H4 (cell line): ENCODE measurements at regions not wholly inside any gene's neighbourhood (a gene's known extent, or its start where the extent isn't known, plus 50 kb on each side); places are given as distances from the start of the nearest gene placed in this dataset.
"Not testable (repeated sequence)": the region's sequence is repeated elsewhere in the genome, so short reads cannot be mapped to it uniquely, and the experiment has no call there.

Source experiments
- DNase-seq: peaks from one replicate; pipeline ENCODE4 v3.0.0-alpha.2; 2015; ENCODE audit warnings: low spot score

DNA sequence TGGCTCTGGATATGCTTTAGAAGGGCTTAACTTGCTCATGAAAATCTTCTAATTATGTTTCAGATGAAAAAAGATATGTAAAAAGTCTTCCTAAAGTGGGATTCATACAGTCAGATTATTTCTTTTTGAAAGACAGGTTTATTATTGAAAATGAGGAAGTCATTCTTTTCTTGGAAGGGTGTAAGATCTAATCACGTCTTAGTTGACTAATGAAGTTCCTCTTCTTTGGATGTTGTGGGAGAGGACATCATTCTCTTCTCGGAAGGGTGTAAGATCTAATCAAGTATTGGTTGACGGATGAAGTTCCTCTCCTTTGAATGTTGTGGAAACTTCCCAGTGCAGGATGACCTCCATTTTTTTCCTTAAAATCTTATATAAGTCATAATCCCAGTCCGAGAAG, 74.9 kb downstream of the ALG10 start:
- no peak for DNase-seq

DNA sequence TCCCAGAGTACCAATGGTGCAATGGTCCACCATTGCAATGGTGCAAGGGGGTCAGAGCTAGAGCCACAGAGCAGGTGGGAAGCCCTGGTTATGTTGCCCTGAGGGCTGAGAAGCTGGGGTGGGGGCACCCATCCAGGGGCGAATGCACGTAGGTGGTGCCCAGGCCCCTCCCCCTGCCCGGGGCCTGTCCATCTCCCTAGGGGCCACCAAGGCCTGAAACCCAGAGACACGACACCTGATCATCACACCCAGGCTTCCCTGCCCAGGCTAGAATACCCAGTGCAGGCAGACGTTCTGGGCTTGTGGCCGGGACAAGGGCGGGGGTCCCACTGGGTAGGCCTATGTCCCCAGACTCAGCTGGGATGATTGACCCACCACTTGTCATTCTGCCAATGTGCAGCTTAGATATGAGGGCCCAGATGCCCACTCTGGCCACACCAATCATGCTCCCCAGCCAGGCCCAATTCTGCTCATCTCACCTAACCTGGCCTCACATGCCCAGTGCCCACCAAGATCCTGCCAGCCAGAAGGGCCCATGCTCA, 83.2 kb downstream of the ALG10 start:
- DNase-seq = no peak

DNA sequence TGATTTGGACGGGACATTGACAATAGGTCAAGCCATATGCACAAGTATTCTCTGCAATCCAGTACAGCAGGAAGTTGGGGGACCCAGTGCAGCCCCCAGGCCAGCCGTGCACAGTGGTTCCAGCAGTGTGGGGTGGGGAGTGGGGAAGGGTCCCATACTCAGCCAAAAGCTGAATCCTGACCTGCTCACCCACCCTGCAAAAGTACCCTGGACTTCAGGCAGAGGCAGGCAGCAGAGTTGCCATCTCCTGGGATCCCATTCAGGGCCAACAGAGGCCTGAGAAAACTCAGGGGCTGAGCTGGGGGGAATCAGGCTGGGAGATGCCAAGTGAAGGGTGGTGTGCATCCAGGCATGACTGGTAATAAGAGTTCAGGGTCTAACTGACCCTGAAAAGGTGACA, 83.9 kb downstream of the ALG10 start:
- no peak for DNase-seq

DNA sequence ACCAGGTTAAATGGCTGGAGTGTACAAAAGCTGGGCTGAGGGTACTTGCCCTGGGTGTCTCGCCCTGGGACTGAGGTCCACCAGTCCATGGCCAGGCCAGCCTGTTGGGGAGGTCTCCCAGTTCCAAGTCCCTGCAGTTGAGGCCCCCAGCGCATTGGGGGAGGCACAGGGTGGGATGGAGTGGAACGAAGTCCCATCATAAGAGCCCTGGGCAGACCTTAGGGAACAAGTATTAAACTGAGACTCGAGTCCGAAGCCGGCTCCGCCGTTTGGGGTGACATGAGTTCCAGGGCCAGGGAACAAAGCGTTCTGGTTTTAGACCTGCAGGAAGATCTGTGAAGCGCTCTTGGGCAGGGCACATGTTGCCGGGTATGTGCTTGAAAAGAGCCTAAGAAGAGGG, 84.7 kb downstream of the ALG10 start:
- no peak for DNase-seq

- no peak for DNase-seq
Measured at GRCh38 chr12:34107781-34108404, 85.6 kb downstream of the ALG10 start.

DNA sequence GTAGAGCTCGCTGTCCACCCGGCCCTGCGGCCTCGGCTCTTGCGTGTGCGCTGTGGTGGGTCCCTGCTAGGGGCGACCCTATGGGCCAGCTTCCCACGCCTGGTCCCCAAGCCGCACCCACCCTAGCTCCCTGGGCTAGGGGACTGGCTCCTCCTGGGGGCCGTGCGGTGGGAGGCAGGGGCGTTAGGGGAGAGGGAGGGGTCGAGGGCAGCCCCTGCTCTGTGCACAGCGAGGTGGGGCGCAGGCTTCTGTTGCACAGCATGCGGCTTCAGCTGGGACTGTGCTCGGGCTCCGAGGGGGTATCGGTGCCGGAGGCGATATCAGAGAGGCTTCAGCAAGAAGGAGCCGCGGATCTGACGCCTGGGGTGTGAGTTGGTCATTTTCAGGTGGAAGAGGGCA, 86.1 kb downstream of the ALG10 start:
- DNase-seq = no peak

DNA sequence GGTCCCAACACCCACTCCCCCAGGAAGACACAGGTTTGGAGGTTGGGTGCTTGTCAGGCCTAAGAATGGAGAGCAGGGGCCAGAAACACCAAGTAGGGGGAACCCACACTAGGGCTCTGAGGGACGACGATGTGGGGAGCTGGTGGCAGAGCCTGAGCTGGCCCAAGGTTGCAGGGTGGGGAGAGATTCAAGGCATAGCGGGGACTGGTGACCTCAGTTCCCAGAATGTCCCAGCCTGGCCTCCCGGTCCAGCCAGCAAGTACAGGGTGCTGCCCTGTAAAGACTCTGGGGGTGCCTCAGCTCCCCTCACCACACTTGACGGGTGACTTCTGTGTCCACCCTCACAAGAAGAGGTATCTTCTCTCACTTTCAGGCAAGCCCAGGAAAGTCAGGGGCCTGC, 86.7 kb downstream of the ALG10 start:
- no peak for DNase-seq

DNA sequence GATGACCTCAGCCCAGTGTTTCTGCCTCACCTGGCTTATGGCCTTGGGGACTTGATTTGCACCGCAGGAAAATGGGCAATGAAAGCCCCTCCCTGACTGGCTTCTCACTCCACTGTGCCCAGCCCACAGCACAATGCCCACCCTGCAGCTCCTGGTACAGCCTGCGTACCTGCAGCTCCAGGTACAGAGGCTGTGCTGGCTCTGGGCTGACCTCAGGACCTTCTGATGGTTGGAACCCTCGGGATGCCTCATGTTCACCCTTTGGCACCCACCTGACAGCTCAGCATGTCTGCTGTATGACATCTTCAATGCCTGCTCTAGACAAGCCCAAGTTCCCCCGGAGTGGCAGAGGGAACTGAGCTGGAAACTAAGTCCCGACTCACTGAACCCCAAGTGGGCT, 87.1 kb downstream of the ALG10 start:
- no peak for DNase-seq

DNA sequence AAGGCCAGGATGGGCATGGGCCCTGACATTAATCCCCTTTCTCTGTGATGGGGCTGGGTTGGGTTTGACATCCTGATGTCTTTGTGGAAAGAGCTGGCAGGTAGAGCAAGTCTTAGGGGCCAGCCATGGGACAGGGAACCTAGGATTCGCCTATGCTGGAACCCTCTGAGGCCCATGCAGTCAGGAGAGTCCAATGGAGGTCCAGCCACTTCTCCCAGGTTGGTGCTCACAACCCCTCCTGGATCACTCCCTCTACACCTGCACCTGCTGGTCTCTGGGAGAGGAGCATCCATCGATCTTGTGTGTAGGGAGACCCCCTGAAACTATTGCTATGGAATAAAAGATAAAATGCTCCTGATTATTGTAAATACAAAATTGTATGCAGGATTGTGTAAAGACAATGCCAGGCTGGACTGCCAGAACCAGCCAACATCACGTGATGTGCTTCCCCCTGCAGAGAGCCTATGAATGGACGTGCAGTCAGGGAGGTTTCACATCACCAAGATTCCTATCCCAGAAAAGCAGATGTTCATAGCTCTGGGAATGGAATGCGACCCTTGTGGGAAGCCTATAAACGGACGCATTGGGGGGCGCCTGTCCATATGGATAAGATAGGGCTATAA, 87.7 kb downstream of the ALG10 start:
- DNase-seq = not testable (repeated sequence)

- no peak for DNase-seq
Measured at GRCh38 chr12:34119366-34119765, 97.1 kb downstream of the ALG10 start.

DNA sequence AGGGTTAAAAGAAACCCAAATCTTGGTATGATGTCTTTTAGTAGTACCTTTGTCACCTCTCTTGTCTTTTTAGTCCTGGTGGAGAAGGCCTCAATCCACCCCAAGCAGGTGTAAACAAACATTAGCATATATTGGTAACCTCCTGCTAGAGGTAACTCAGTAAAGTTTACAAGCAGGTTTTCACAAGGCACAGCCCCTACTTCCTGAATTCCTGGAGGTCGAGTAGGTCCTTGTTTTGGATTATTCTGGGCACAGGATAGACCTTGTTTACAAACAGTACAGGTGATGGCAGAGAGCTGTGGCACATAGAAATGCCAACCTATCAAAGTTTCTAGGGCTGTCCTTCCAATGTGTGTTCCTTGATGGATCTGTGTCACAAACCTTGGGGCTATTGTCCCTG, 99.1 kb downstream of the ALG10 start:
- DNase-seq = no peak

DNA sequence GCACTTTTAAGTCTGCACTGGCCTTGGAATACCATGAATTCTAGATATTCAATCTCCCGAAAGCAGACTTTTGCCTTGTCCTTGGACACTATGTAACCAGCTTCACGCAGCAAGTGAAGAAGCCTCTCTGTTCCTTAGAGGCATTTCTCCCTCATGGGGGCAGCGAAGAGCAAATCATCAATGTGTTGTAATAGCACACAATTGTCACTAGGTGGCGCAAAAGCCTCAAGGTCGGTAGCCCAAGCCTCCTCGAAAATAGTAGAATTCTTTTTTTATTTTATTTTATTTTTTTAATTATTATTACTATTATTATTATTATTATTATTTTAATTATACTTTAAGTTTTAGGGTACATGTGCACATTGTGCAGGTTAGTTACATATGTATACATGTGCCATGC, 100.8 kb downstream of the ALG10 start:
- DNase-seq = peak; percentile 21

DNA sequence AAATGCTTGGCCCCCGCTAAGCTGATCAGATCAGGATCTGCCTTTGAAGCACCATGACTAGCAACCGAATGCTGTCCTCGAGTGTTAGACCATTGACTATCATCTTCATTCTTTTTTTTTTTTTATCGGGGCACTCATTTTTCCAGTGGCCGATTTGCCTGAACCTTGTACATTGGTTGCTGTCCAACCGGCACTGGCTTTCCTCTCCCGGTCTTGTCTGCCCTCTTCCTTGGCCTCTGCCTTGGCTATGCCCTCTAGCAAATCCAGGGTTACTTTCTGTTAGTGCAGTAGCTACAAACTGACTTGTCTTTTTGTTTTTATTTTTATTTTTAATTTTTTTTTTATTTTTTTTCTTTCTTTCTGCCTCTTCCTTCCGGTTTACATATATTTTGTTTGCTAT, 102.3 kb downstream of the ALG10 start:
- DNase-seq = no peak

- peak; percentile 22 for DNase-seq
Measured at GRCh38 chr12:34126239-34126641, 103.9 kb downstream of the ALG10 start.

GRCh38 chr12:34126805-34127204, 104.5 kb downstream of the ALG10 start:
- no peak for DNase-seq

GRCh38 chr12:34127379-34127778, 105.1 kb downstream of the ALG10 start:
- not testable (repeated sequence) for DNase-seq

GRCh38 chr12:34142430-34142829, 120.1 kb downstream of the ALG10 start:
- no peak for DNase-seq

GRCh38 chr12:34151019-34151418, 128.7 kb downstream of the ALG10 start:
- DNase-seq = no peak

GRCh38 chr12:34163443-34163842, 141.1 kb downstream of the ALG10 start:
- no peak for DNase-seq

GRCh38 chr12:34166427-34167060, 144.2 kb downstream of the ALG10 start:
- DNase-seq = no peak

GRCh38 chr12:34168507-34168906, 146.2 kb downstream of the ALG10 start:
- not testable (repeated sequence) for DNase-seq

GRCh38 chr12:34186492-34186891, 164.2 kb downstream of the ALG10 start:
- DNase-seq = no peak

- DNase-seq = no peak
Measured at GRCh38 chr12:34188974-34189373, 166.7 kb downstream of the ALG10 start.
